ENCODE measurements at regions not wholly inside any gene's neighbourhood (a gene's known extent, or its start where the extent isn't known, plus 50 kb on each side); places are given as distances from the start of the nearest gene placed in this dataset.

DNA sequence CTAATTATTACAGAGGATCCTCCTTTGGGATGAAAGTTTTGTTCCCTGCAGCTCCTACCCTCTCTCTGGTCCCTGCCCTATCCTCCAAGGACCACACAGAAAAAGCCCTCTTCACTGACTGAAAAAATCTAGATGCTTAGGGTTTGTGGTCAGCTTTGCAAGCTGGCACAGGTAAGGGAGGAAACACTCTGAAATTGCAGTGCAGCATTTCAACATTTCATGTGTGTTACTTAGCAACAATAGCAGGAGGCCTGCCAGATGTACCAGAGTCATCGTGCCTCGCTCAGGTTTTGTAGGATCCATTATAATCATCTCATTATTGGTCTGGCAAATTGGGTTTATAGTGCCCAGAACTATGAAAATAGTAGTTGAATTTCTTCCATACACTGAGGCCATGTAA is 109.5 kb downstream of the PALM2AKAP2 start:
- H3K4me1 Mint-ChIP-seq (ENCODE audit: low read depth in 2 of 2): no peaks in the 10 kb centered on the region
- H3K9me3 Mint-ChIP-seq: no peaks in the 10 kb centered on the region
- H3K27me3 Mint-ChIP-seq: no peaks in the 10 kb centered on the region
- H3K4me3 Mint-ChIP-seq: no peak overlapping the region
- H3K27ac Mint-ChIP-seq: no peak overlapping the region
- ATAC-seq (replicated peaks) (no peak), DNase-seq (no peak)
- H3K36me3 Mint-ChIP-seq (ENCODE audit: insufficient read depth): no peaks in the 10 kb centered on the region

DNA sequence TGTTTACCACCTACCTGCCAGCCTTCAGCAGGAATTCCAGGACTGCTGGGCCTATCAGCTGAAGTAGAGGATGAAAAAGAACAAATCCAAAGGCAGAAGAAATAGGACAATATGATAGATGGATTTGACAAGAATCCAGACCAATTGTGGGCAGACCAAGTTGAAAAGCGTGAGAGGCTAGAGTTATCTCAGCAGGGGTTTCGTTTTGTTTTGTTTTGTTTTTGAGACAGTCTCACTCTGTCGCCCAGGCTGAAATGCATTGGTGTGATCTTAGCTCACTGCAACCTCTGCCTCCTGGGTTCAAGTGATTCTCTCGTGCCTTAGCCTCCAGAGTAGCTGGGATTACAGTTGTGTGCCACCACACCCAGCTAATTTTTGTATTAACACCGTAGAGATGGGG is 113.2 kb downstream of the PALM2AKAP2 start:
- Mint-ChIP-seq H3K4me1 (ENCODE audit: low read depth in 2 of 2) (no peaks in the 10 kb centered on the region), H3K27me3 (no peaks in the 10 kb centered on the region), H3K9me3 (no peaks in the 10 kb centered on the region), H3K36me3 (ENCODE audit: insufficient read depth) (no peaks in the 10 kb centered on the region), H3K4me3 (no peak overlapping the region), H3K27ac (no peak overlapping the region)
- ATAC-seq (replicated peaks): no peak
- DNase-seq: no peak

DNA sequence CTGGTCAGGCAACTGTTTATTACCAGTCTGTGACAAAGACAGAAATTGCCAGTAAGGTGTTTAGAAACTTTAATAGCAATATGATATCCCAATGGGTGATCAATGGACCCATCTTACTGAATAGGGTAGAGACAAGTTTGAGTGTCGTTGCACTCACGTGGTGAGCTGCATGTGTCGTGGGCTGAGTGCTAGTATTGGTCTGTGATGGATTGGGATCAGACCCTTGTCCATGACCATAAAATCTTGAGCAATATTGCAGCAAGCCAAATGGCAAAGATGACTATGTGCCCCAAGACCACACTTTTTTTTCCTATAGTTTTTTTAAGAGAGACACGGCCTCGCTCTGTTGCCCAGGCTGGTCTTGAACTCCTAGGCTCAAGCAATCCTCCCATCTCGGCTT is 114.5 kb downstream of the PALM2AKAP2 start:
- DNase-seq: no peak
- H3K27ac Mint-ChIP-seq: no peak overlapping the region
- H3K27me3 Mint-ChIP-seq: peaks cover under 1 to 10% of the 10 kb centered on the region in 2 donors
- ATAC-seq (replicated peaks): no peak
- H3K9me3 Mint-ChIP-seq: no peaks in the 10 kb centered on the region
- H3K4me1 Mint-ChIP-seq (ENCODE audit: low read depth in 2 of 2): no peaks in the 10 kb centered on the region
- H3K4me3 Mint-ChIP-seq: no peak overlapping the region
- H3K36me3 Mint-ChIP-seq (ENCODE audit: insufficient read depth): no peaks in the 10 kb centered on the region

DNA sequence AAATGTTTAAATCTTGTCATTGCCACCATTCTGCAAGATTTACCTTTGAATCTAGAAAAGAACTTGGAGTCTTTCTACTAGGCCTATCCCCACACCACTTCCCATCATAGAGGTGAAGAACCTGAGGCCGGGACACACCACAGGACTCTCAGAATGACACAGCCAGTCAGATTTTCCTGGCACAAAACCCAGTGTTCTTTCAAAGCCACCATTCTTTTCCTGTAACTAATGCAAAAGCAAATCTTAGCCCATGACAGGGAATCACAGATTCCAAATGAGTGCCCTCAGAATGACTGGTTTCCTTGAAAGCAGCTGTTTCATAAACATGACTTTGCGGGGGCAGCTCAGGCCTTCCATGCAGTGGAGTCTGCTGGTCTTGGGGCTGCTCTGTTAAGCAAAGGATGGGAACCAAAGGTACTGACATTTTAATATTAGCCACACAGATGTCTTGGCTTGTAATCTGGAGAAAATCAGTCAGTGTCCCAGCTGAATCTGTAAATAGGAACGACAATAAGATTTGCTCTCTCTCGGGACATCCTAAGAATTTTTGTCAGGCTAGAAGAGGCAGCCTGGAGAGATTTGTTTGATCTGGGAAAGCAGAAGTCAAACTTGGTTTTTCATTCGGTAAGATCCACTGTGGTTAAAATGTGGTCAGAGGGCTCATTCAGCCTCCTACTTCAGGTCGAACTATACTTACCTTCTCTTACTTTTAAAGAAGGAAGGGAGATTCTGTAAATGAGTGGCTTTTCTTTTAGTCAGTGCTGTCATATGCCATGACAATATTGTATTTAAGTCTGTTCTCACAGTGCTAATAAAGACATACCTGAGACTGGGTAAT is 115.1 kb downstream of the PALM2AKAP2 start:
- Mint-ChIP-seq H3K9me3 (no peaks in the 10 kb centered on the region), H3K4me3 (no peak overlapping the region), H3K27ac (no peak overlapping the region), H3K27me3 (peaks cover 7 to 17% of the 10 kb centered on the region in 2 donors), H3K4me1 (ENCODE audit: low read depth in 2 of 2) (no peaks in the 10 kb centered on the region), H3K36me3 (ENCODE audit: insufficient read depth) (no peaks in the 10 kb centered on the region)
- ATAC-seq (replicated peaks) (no peak), DNase-seq (no peak)

DNA sequence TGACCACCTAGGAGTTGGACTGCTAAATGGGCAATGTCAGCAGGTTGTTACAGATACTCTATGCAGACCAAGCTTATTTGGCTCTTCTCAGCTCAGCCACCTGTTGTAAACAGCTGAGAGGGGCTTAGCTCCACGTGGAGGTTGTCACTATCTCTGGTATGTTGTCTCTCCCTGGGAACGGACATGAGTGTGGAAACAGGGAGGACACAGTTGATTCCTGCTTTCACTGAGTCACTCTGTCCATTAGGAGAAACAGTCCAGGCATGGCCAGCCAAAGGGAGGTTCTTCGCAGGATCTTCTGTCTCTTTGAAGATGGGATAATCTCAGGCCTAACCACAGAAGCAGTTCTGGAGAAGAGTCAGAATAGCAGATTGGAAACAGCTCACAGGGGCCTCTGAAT is 121.2 kb downstream of the PALM2AKAP2 start:
- DNase-seq (no peak), ATAC-seq (replicated peaks) (no peak)
- Mint-ChIP-seq H3K9me3 (no peaks in the 10 kb centered on the region), H3K4me1 (ENCODE audit: low read depth in 2 of 2) (no peaks in the 10 kb centered on the region), H3K4me3 (no peak overlapping the region), H3K27me3 (peaks cover 8 to 17% of the 10 kb centered on the region in 2 donors), H3K36me3 (ENCODE audit: insufficient read depth) (no peaks in the 10 kb centered on the region), H3K27ac (no peak overlapping the region)

DNA sequence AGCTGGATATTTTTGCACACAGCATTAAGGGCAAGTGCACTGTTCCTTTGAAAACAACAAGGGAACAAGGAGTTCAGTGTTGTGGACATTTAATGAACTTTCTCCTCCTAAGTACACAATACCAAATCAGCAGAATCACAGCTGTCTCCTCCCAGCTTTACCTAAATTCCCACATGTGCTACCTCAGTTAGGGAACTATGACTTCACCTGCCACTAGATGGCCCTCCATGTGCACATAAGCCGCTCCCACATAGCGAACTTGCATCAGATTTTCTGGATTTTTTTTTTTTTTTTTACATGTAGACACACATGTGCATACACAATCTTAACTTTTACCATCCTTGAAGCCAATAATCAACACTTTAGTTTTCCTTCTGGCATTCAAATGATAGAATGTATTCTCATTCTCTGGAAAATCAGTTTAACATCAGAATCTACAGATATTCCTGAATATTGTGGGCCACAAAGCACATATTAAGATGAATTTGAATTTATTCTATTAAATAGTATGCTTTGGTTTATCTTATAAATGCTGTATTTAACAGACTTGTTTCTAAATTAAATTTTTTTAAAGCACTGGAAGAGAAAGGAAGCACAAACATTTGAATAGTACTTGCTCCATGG is 123.6 kb downstream of the PALM2AKAP2 start:
- Mint-ChIP-seq H3K36me3 (ENCODE audit: insufficient read depth) (no peaks in the 10 kb centered on the region), H3K27me3 (peaks cover 8 to 21% of the 10 kb centered on the region in 2 donors), H3K9me3 (no peaks in the 10 kb centered on the region), H3K27ac (no peak overlapping the region), H3K4me1 (ENCODE audit: low read depth in 2 of 2) (no peaks in the 10 kb centered on the region), H3K4me3 (no peak overlapping the region)
- DNase-seq (peak; percentile 17 to 30 (median 28)), ATAC-seq (replicated peaks) (peak; percentile 54)

DNA sequence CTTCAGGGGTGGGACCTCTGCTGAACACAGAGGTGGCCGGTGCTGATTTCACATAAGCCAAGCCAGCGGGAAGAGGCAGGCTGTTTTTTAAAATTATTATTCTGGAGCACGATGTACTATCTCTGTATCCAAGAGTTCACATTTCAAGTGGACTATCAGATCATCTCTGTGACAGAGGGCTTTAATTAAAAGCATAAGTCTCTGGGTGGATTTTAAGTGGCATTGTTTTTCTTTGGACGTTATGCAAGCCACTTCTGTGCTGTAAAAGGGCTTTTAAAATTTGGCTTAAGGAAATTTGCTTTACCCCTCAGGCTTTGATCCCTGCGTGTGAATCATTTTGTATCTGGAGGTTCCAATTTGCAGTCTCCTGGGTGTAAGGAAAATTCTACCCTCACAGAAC is 124.7 kb downstream of the PALM2AKAP2 start:
- Mint-ChIP-seq H3K36me3 (ENCODE audit: insufficient read depth) (no peaks in the 10 kb centered on the region), H3K4me1 (ENCODE audit: low read depth in 2 of 2) (no peaks in the 10 kb centered on the region), H3K4me3 (no peak overlapping the region), H3K9me3 (no peaks in the 10 kb centered on the region), H3K27ac (no peak overlapping the region), H3K27me3 (peaks cover 6 to 10% of the 10 kb centered on the region in 2 donors)
- ATAC-seq (replicated peaks): no peak
- DNase-seq: no peak

DNA sequence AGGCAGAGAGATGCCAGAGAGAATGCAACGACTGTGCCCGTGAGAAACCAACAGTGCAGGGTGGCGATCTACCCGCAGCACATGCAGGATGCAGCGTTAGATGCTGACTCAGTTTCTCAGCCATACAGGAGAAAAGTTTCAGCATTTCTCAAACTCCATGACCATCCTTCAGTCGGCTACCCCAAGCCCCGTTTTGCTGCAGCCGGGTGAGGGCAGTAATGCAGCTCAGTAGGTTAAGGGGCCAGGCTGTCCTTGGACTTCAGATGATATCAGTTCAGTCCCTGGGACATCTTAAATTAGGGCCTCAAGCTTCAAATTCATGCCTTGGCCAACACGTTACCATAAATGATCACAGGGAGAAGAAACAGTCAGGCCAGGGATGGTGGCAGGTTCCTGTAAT is 125.5 kb downstream of the PALM2AKAP2 start:
- Mint-ChIP-seq H3K4me3 (no peak overlapping the region), H3K27me3 (peaks cover 0 to 6% of the 10 kb centered on the region in 2 donors), H3K9me3 (no peaks in the 10 kb centered on the region), H3K4me1 (ENCODE audit: low read depth in 2 of 2) (no peaks in the 10 kb centered on the region), H3K36me3 (ENCODE audit: insufficient read depth) (no peaks in the 10 kb centered on the region), H3K27ac (no peak overlapping the region)
- ATAC-seq (replicated peaks) (no peak), DNase-seq (no peak)

DNA sequence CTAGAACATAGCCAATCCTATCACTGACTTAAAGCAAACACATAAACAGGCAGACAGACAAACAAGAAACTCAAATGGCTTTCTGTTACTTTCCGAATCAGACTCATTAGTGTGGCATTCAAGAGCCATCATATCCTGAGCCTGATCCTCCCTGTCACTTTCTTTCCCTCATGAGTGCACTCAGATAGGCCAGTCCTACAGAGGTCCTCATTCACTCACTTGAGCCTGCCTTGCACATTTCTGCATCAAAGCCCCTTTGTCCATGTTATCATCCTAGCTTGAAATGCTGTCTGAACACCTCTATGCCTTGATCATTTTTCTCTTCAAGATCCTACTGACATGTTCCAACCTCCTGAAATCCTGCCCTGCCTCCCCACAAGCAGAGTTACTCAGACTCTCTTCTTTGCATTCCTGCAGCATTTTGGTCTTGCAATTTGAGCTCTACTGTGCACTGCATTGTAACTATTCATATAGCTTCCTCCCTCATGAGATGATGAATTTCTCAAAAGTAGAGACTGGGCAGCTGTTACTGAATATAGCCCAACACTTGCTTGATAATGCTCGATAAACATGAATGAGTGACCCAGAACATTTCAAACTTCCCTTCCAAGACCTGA is 126.9 kb downstream of the PALM2AKAP2 start:
- Mint-ChIP-seq H3K9me3 (no peaks in the 10 kb centered on the region), H3K27ac (no peak overlapping the region), H3K4me3 (no peak overlapping the region), H3K36me3 (ENCODE audit: insufficient read depth) (no peaks in the 10 kb centered on the region), H3K4me1 (ENCODE audit: low read depth in 2 of 2) (no peaks in the 10 kb centered on the region), H3K27me3 (peaks cover 0 to 6% of the 10 kb centered on the region in 2 donors)
- DNase-seq (no peak), ATAC-seq (replicated peaks) (no peak)

DNA sequence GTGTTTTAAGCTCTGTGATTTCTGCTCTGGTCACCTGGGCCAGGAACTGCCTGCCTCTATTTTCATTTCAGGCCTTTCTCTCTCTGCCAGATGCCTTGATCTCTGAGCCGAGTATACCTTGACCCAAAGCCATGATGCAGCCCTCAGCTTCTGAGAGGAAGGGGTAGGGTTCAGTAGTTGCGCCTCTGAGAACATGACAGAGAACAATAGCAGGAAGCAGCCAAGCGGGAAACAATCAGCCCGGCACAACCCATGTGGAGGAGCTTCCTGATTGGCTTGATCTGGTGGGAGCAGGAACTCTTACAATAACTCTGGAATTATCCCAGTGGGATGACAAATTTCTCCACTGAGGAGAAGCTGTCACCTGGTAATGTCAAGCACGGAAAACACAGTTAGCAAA is 127.4 kb downstream of the PALM2AKAP2 start:
- ATAC-seq (replicated peaks): no peak
- H3K4me1 Mint-ChIP-seq (ENCODE audit: low read depth in 2 of 2): no peaks in the 10 kb centered on the region
- no peaks in the 10 kb centered on the region for H3K9me3 Mint-ChIP-seq
- no peaks in the 10 kb centered on the region for H3K36me3 Mint-ChIP-seq (ENCODE audit: insufficient read depth)
- H3K27me3 Mint-ChIP-seq: peaks cover 0 to 6% of the 10 kb centered on the region in 2 donors
- H3K4me3 Mint-ChIP-seq: no peak overlapping the region
- H3K27ac Mint-ChIP-seq: no peak overlapping the region
- DNase-seq: no peak

DNA sequence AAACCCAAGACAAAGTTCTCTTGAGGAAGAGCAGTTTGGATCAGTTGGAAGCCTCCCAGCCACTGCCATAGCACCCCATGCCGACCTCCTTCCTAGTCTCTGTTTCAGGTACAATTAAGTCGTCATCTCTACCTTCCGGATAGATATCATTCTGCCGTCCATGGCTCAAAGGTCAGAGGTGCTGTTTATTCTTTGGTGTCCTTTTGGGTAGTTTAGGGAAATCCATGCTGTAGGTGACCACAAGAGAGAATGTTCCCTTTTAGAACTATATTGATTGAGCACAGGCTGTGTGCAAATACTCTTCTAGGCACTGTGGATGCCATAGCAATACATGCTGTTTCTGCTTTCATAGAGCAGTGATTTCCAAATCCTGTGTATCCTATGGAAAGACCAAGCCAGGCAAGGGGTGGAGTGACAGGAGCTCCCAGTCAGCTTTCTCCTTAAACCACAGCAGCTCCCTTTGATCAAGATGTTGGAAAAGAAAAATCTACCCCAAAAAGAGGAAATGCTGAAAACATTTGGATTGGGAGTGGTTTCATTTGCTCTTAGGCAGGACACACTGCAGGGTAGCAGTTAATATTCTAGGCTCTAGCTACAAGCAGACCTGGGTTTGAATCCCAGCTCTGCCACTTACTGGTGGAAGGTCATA is 127.9 kb downstream of the PALM2AKAP2 start:
- Mint-ChIP-seq H3K27me3 (peaks cover 0 to 6% of the 10 kb centered on the region in 2 donors), H3K27ac (no peak overlapping the region), H3K4me3 (no peak overlapping the region), H3K4me1 (ENCODE audit: low read depth in 2 of 2) (no peaks in the 10 kb centered on the region), H3K36me3 (ENCODE audit: insufficient read depth) (no peaks in the 10 kb centered on the region), H3K9me3 (no peaks in the 10 kb centered on the region)
- ATAC-seq (replicated peaks) (no peak), DNase-seq (no peak)

DNA sequence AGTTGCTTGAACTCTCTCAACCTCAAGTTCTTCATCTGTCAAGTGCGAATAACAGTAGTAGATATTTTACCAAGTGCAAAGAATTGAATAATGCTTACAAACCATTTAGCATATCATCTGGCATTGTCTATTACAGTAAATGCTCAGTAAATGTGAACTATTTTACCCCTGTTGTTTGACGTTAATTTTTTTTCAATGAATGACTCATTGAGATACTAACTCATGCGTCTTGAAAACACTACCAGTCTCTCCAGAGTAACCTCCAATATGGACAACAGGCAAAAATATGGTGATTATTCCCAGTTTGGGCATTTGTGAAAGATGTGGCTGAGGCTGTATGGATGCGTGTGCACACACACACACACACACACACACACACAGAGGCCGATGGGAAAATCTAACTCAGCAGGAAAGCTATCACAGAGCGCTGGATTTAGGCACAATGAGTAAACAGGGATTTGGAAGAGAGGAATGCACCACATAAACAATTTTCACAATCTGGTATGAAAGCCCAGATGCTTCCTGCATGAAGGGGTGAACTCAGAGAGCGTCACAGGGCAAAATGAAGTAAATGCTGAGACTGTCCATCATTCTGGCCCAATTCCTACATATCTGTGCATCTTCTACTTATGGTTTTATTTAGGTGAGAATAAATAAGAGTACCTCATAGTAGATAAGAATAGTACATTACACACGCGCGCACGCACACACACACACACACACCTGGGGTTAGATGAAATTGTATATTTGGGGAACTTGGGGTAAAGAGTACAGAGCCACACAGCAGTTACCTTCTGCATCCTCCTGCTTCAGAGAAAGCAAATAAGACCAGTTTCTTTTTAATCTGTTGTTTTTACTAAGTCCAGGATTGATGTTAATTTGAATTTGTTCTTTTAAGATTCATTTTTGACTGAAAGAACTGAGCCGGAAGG is 128.7 kb downstream of the PALM2AKAP2 start:
- H3K9me3 Mint-ChIP-seq: no peaks in the 10 kb centered on the region
- H3K4me3 Mint-ChIP-seq: no peak overlapping the region
- no peaks in the 10 kb centered on the region for H3K36me3 Mint-ChIP-seq (ENCODE audit: insufficient read depth)
- ATAC-seq (replicated peaks) (no peak), DNase-seq (no peak)
- H3K27ac Mint-ChIP-seq: no peak overlapping the region
- H3K4me1 Mint-ChIP-seq (ENCODE audit: low read depth in 2 of 2): no peaks in the 10 kb centered on the region
- peaks cover 0 to 6% of the 10 kb centered on the region in 2 donors for H3K27me3 Mint-ChIP-seq
